ENCODE measurements at regions not wholly inside any gene's neighbourhood (a gene's known extent, or its start where the extent isn't known, plus 50 kb on each side); places are given as distances from the start of the nearest gene placed in this dataset.

DNA sequence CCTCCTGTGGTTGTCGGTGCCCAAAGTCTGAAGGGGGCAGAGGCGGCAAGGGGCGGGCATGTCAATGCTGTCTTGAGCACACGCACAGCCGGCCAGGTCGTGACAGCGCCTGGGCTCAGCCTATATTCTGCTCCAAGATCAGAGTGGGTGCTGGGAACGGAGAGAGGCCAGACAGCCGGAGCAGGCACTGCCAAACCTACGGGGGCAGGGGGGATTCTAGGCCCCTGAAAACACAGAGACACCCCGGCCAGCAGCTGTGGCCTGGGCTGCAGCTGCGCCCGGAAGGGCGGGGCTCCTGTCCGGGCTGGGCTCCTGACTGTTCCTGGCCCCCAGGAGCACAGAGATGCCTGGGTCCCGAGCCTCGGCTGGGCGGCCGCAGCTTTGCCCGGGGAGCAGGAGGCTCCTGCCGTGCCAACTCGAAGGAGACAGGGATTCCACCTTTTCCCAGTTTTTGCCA is 2662.9 kb upstream of the PCDH20 start:
- no peak for TF ChIP-seq POLR2AphosphoS5 (IDR thresholded peaks at IDR 0.05; ENCODE audit: low read depth)
- no peak for TF ChIP-seq EZH2 (IDR thresholded peaks at IDR 0.05; ENCODE audit: low read depth, unreplicated experiment)
- TF ChIP-seq CTCF (conservative IDR thresholded peaks at IDR 0.05; ENCODE audit: low read depth in 2 of 2), result no peak
- no peak for TF ChIP-seq JUNB (IDR thresholded peaks at IDR 0.05; ENCODE audit: unreplicated experiment)
- TF ChIP-seq ZNF114 (CRISPR knock-in tag; IDR thresholded peaks at IDR 0.05), result no peak
- TF ChIP-seq EZH2phosphoT487 (IDR thresholded peaks at IDR 0.05; ENCODE audit: unreplicated experiment), result no peak

Measured in GM23338 (cell line).